Sigmoid colon (tissue), 6 donors: ENCODE measurements at regions not wholly inside any gene's neighbourhood (a gene's known extent, or its start where the extent isn't known, plus 50 kb on each side); places are given as distances from the start of the nearest gene placed in this dataset.
"Not testable (repeated sequence)": the region's sequence is repeated elsewhere in the genome, so short reads cannot be mapped to it uniquely, and the experiment has no call there.

ENCODE experiments used
- DNase-seq: peaks from one replicate; pipeline ENCODE4 v3.0.0-alpha.2; 2019
- H3K27ac ChIP-seq, 4 donors: fragments of 200-600 bp; sonication (generic); one replicate each; pipeline ENCODE4 v1.5.1; 2016 to 2019; ENCODE audit warnings: mild to moderate bottlenecking in 1 of 4
- H3K27me3 ChIP-seq, 3 donors: fragments of 200-600 bp; sonication (generic); one replicate each; pipeline ENCODE4 v1.5.1; 2019; ENCODE audit warnings: mild to moderate bottlenecking in 1 of 3
- H3K36me3 ChIP-seq, 4 donors: fragments of 200-600 bp; sonication (generic); one replicate each; pipeline ENCODE4 v1.5.1; 2016 to 2019
- H3K4me1 ChIP-seq, 4 donors: fragments of 200-600 bp; sonication (generic); one replicate each; pipeline ENCODE4 v1.5.1; 2017 to 2019
- H3K4me3 ChIP-seq, 4 donors: fragments of 200-600 bp; sonication (generic); one replicate each; pipeline ENCODE4 v1.5.1; 2017 to 2019; ENCODE audit warnings: mild to moderate bottlenecking in 2 of 4, moderate library complexity in 1 of 4
- H3K9me3 ChIP-seq, 4 donors: fragments of 200-600 bp in 3 of 4; sonication (generic) in 3 of 4; one replicate each; pipeline versions ENCODE4 v1.5.1 to v1.6.1; 2013 to 2019
- CTCF ChIP-seq, 4 experiments: fragments of 450-650 bp in 3 of 4; fragments of 200-600 bp in 1 of 4; IDR thresholded peaks; one replicate each; pipeline ENCODE4 v1.5.1; 2016 to 2019; ENCODE audit warnings: antibody characterized with exemption in 4 of 4, mild to moderate bottlenecking in 3 of 4, moderate library complexity in 2 of 4
- EP300 ChIP-seq, 4 donors: sonication (generic); formaldehyde crosslinking; IDR thresholded peaks; one replicate each; pipeline ENCODE4 v1.6.1; 2017; ENCODE audit warnings: antibody characterized with exemption in 4 of 4
- POLR2A ChIP-seq, 2 donors: fragments of 450-650 bp; IDR thresholded peaks; one replicate each; pipeline ENCODE4 v1.6.1; 2016; ENCODE audit warnings: antibody characterized with exemption in 2 of 2, mild to moderate bottlenecking in 2 of 2, moderate library complexity in 2 of 2
- POLR2AphosphoS5 ChIP-seq, 4 donors: sonication (generic); formaldehyde crosslinking; IDR thresholded peaks; one replicate each; pipeline ENCODE4 v1.6.1; 2017; ENCODE audit warnings: antibody characterized with exemption in 4 of 4
- WGBS, 2 donors: extraction: QIAGEN DNeasy Blood & Tissue Kit; methylation state at CpG; one replicate each; pipeline ENCODE4 v1.1.7; 2013; 5-methylcytosine and 5-hydroxymethylcytosine counted together
- intact Hi-C: fragments of 100-400 bp; cut with DNase I; formaldehyde crosslinking; loops from one replicate; pipeline ENCODE4 v1.15.1; 2023
- donor health status: healthy with polysubstance abuse.
- donor health status: healthy.

- no peaks in the 10 kb centered on the region for H3K27me3 ChIP-seq
- no peak for TF ChIP-seq EP300 (IDR thresholded peaks at IDR 0.05)
- no peak for TF ChIP-seq POLR2AphosphoS5 (IDR thresholded peaks at IDR 0.05)
- no peak for TF ChIP-seq CTCF (IDR thresholded peaks at IDR 0.05)
- no peak for TF ChIP-seq POLR2A (IDR thresholded peaks at IDR 0.05)
Observed at GRCh38 chr13:50649211-50649610, 194.3 kb downstream of the DLEU7 start.

GRCh38 chr13:50650592-50651504 lies 192.6 kb downstream of the DLEU7 start:
- no peaks in the 10 kb centered on the region for H3K27me3 ChIP-seq
- no peak overlapping the region for H3K27ac ChIP-seq
- 50 to 59% methylated on average over 11 of the region's 11 CpGs for WGBS, 2 donors
- H3K4me1 ChIP-seq: no peaks in the 10 kb centered on the region
- DNase-seq: no peak
- TF ChIP-seq POLR2AphosphoS5 (IDR thresholded peaks at IDR 0.05) (no peak), CTCF (IDR thresholded peaks at IDR 0.05) (no peak), EP300 (IDR thresholded peaks at IDR 0.05) (no peak), POLR2A (IDR thresholded peaks at IDR 0.05) (no peak)
- no peak overlapping the region for H3K4me3 ChIP-seq
- no peaks in the 10 kb centered on the region for H3K9me3 ChIP-seq
- intact Hi-C loops: no loop called here
- no peaks in the 10 kb centered on the region for H3K36me3 ChIP-seq

More at GRCh38 chr13:50649211-50649610, 194.3 kb downstream of the DLEU7 start:
- 82 to 86% methylated on average over 5 of the region's 5 CpGs for WGBS, 2 donors
- no peaks in the 10 kb centered on the region for H3K9me3 ChIP-seq
- intact Hi-C loops: no loop called here
- H3K27ac ChIP-seq: no peak overlapping the region
- no peaks in the 10 kb centered on the region for H3K4me1 ChIP-seq
- no peak for DNase-seq
- no peaks in the 10 kb centered on the region for H3K36me3 ChIP-seq
- no peak overlapping the region for H3K4me3 ChIP-seq

- TF ChIP-seq CTCF (IDR thresholded peaks at IDR 0.05): no peak
- TF ChIP-seq EP300 (IDR thresholded peaks at IDR 0.05): no peak
- no peak for TF ChIP-seq POLR2A (IDR thresholded peaks at IDR 0.05)
- Histone ChIP-seq H3K27me3 (no peaks in the 10 kb centered on the region), H3K27ac (no peak overlapping the region), H3K4me3 (no peak overlapping the region), H3K4me1 (no peaks in the 10 kb centered on the region), H3K36me3 (no peaks in the 10 kb centered on the region), H3K9me3 (no peaks in the 10 kb centered on the region)
- no peak for DNase-seq
- intact Hi-C loops: no loop called here
- WGBS, 2 donors: 72 to 82% methylated on average over 3 of the region's 3 CpGs
Observed at GRCh38 chr13:50651922-50652321, 191.6 kb downstream of the DLEU7 start.

GRCh38 chr13:50654331-50654730 lies 189.2 kb downstream of the DLEU7 start:
- no peak overlapping the region for H3K27ac ChIP-seq
- DNase-seq: no peak
- H3K4me1 ChIP-seq: no peaks in the 10 kb centered on the region
- H3K4me3 ChIP-seq: no peak overlapping the region
- intact Hi-C loops: no loop called here
- TF ChIP-seq CTCF (IDR thresholded peaks at IDR 0.05) (no peak), POLR2A (IDR thresholded peaks at IDR 0.05) (no peak), EP300 (IDR thresholded peaks at IDR 0.05) (no peak), POLR2AphosphoS5 (IDR thresholded peaks at IDR 0.05) (no peak)
- H3K9me3 ChIP-seq: no peaks in the 10 kb centered on the region
- H3K36me3 ChIP-seq: no peaks in the 10 kb centered on the region
- 86 to 95% methylated on average over 4 of the region's 4 CpGs for WGBS, 2 donors
- H3K27me3 ChIP-seq: no peaks in the 10 kb centered on the region

GRCh38 chr13:50661881-50662280 lies 181.6 kb downstream of the DLEU7 start:
- H3K4me3 ChIP-seq, H3K27ac ChIP-seq, H3K9me3 ChIP-seq, intact Hi-C loops, H3K27me3 ChIP-seq, H3K36me3 ChIP-seq, DNase-seq, H3K4me1 ChIP-seq: not testable (repeated sequence)
- WGBS, 2 donors: 92 to 94% methylated on average over 5 of the region's 5 CpGs
